Heart left ventricle (tissue), 13 donors: ENCODE measurements at regions not wholly inside any gene's neighbourhood (a gene's known extent, or its start where the extent isn't known, plus 50 kb on each side); places are given as distances from the start of the nearest gene placed in this dataset.

Experiments used
- POLR2A ChIP-seq, 2 donors: fragments of 450-650 bp; IDR thresholded peaks; one replicate each; pipeline ENCODE4 v1.6.1; 2017; ENCODE audit warnings: antibody characterized with exemption in 2 of 2, mild to moderate bottlenecking in 2 of 2, moderate library complexity in 2 of 2
- TF ChIP-seq, protein P1 (sequence below), 12 donors: fragments of 200-600 bp; sonication (generic) in 4 of 12; IDR thresholded peaks; one replicate each; pipeline versions ENCODE4 v1.5.0 to v1.8.0; 2018 to 2022; ENCODE audit warnings: antibody characterized with exemption in 12 of 12, mild to moderate bottlenecking in 5 of 12
- donor health status: ischemic (EF 13 %, LVEDD 7.1; RV severe dilation, severe dysfunction).
- donor health status: DM: no; HTN: yes; CAD: no.
- donor health status: DM: no; HTN: no; CAD: no.
- donor health status: ischemic (EF 25% LVEDD 6.9; RV normal size, moderate dysfunction).
- donor health status: ischemic (EF 25% LVEDD 5.7; RV mildly dilated, moderate dysfunction).
- donor health status: ischemic (EF 35%, LVEDD 5.7; RV mildly dilated, moderate dysfunction).
- donor health status: nonischemic (EF 11% LVEDD 7.7; RV severe dilation, severe dysfunction).
- donor health status: DM: yes; HTN: yes; CAD: no.
- donor health status: PGD.
- donor health status: ischemic (EF 29% LVEDD 5.4; RV normal size, mild dysfunction).
- donor health status: nonischemic (EF 23%, LVEDD 6.1; RV moderate dilation, normal function).

- TF ChIP-seq, protein P1, sequence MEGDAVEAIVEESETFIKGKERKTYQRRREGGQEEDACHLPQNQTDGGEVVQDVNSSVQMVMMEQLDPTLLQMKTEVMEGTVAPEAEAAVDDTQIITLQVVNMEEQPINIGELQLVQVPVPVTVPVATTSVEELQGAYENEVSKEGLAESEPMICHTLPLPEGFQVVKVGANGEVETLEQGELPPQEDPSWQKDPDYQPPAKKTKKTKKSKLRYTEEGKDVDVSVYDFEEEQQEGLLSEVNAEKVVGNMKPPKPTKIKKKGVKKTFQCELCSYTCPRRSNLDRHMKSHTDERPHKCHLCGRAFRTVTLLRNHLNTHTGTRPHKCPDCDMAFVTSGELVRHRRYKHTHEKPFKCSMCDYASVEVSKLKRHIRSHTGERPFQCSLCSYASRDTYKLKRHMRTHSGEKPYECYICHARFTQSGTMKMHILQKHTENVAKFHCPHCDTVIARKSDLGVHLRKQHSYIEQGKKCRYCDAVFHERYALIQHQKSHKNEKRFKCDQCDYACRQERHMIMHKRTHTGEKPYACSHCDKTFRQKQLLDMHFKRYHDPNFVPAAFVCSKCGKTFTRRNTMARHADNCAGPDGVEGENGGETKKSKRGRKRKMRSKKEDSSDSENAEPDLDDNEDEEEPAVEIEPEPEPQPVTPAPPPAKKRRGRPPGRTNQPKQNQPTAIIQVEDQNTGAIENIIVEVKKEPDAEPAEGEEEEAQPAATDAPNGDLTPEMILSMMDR (IDR thresholded peaks at IDR 0.05), result no peak
- no peak for TF ChIP-seq POLR2A (IDR thresholded peaks at IDR 0.05)
Observed at GRCh38 chr4:166512267-166512666, 639.2 kb downstream of the TLL1 start.
